DMS53 treated with DMSO at 0.1 percent for 48 hours (cell line): ENCODE measurements at regions not wholly inside any gene's neighbourhood (a gene's known extent, or its start where the extent isn't known, plus 50 kb on each side); places are given as distances from the start of the nearest gene placed in this dataset.

Experiments used
- DNase-seq: peaks from one replicate; lab custom pipeline; 2025; ENCODE audit not compliant: unreplicated experiment; lab: John Stamatoyannopoulos, UW

GRCh38 chr1:38270849-38271633 is 224.4 kb upstream of the POU3F1 start:
- no peak for DNase-seq

GRCh38 chr1:38269923-38270848 is 223.6 kb upstream of the POU3F1 start:
- DNase-seq, result no peak

DNA sequence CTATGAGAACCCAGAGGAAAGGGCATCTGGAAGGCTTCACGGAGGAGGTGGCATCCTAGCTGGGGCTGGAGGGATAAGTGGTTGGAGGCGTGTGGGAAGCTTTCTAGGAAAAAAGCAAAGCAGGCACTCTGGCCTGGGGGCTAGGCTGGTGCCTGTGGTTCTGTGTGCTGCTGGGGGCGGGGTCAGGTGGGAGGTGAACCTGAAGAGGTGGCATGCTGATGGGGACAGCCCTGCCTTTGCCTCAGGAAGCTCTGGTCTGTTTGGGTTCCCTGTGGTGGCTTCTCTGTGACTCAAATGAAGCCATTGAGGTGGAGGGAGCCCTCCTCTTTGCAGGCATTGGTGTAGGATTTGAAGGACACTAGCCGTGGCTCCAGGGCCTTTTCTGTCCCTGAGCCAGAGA is 221.6 kb upstream of the POU3F1 start:
- DNase-seq, result no peak

GRCh38 chr1:38267037-38268036 is 220.7 kb upstream of the POU3F1 start:
- no peak for DNase-seq

- DNase-seq, result no peak
Observed at GRCh38 chr1:38266197-38266520, 219.6 kb upstream of the POU3F1 start.

DNA sequence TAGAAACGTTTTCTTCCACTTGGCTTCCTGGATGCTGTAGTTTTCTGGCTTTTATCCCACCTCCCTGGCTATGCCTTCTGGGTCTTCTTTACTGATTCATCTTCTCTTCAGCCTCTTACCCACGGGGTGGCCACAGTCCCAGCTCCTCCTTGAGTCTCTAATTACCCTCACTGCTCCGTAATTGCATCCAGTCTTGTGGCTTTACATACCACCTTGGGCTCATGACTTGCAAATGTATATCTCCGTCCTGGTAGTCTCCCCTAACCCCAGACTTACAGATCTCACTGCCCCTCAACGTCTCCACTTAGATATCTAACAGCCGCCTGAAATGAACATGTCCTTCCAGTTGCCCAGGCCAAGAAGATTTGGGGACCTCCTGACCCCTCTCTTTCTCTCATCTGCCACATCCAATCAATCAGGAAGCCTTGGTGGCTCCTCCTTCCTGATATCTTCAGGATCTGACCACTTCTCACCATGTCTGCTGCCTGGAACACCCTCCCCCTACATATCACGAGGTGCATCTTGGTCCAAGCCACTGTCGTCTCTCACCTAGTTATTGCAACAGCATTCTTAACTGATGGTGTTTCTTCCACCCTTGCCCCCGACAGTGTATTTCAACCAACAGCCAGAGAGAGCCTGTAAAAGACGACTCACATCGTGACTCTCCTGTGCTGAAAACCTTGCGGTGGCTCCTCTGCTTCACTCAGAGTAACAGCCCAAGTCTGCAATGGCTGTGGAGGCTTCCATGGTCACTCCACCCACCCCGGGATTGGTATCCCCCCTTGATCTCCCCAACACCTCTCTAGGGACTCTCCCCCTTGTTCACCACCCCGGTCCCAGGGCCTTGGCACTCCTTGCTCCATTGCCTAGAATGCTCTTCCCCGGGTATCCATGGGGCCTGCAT is 219.0 kb upstream of the POU3F1 start:
- no peak for DNase-seq

DNA sequence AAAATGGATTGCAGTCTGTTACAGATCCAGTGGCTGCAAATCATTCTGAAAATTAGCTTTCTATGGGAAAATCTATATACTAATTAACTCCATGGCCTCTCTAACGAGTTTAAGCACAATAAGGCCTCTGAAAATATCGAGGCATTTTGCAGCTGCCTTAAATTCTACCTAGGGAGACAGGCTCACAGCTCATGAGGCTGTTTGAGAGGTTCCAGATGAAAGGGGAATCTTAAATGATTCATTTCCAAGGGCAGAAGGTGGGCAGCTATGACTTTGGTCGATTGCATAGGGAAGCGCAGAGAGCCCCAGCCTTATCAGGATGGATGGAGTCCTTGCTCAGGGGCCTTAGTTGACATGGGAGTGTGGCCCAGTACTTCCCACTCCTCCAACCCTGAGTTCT is 216.8 kb upstream of the POU3F1 start:
- DNase-seq, result no peak

DNA sequence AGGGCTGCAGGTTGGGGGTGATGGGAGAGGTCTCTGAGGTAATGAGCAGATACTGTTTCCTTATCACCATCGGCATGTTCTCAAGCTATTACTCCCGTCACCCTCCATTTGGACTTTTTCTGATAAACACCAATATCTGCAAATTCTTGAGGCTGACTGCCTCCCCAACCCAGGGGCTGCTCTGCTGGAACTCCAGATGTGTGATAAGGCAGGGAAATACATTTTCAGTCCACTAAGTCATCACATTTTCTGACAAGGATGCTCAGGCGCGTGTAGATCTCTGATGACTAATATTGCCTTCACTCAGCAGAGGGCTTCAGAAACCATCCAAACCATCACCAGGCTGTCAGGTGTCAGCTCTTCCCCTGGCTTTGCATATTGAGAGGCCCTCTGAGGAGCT is 215.0 kb upstream of the POU3F1 start:
- DNase-seq, result no peak

DNA sequence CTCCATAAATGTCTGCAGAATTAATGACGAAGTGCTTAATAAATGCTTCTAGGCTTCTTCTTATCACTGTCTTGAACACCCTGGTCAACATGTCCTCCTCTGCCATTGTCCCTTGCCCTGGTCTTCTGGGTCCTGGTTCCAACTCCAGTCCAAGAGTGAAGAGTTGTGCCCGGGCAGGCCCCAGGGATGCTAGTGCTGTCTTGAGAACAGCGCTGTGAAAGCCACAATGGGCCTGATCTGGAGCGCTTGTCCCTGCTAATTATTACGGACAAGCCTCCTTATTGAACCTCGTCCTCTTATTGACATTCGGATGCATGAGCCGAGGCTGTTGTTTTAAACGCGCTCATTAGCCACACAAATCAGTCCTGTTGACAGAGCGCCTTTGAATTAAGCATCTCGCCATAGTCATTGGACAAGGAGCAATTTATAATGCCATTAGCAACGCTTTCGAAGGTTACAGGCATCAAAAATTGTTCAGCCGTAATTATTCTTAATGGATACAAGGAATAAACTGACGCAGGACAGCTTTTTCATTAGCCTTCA is 211.6 kb upstream of the POU3F1 start:
- no peak for DNase-seq

DNA sequence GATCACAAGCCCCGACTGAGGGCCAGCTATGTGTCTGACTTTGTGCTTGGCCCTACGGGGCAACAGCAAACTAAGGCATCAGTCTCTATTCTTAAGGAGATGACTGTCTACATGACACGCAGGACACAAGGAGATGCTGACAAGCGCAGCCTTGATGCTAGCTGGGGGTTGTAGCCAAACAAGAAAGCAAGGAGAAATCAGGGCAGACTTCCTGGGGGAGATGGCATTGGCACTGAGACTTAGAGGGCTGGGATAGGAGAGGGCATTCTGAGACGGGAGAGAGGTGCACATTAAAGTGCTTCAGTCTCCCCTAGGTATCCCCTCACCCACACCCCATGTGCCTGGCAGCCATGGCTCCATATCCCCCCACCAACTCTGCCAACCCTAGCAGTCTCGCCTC is 210.8 kb upstream of the POU3F1 start:
- DNase-seq, result no peak

- no peak for DNase-seq
Observed at GRCh38 chr1:38256072-38256471, 209.5 kb upstream of the POU3F1 start.

- no peak for DNase-seq
Observed at GRCh38 chr1:38253314-38253713, 206.7 kb upstream of the POU3F1 start.

- DNase-seq, result no peak
Observed at GRCh38 chr1:38250356-38250755, 203.8 kb upstream of the POU3F1 start.

GRCh38 chr1:38249001-38249400 is 202.4 kb upstream of the POU3F1 start:
- DNase-seq, result no peak

DNA sequence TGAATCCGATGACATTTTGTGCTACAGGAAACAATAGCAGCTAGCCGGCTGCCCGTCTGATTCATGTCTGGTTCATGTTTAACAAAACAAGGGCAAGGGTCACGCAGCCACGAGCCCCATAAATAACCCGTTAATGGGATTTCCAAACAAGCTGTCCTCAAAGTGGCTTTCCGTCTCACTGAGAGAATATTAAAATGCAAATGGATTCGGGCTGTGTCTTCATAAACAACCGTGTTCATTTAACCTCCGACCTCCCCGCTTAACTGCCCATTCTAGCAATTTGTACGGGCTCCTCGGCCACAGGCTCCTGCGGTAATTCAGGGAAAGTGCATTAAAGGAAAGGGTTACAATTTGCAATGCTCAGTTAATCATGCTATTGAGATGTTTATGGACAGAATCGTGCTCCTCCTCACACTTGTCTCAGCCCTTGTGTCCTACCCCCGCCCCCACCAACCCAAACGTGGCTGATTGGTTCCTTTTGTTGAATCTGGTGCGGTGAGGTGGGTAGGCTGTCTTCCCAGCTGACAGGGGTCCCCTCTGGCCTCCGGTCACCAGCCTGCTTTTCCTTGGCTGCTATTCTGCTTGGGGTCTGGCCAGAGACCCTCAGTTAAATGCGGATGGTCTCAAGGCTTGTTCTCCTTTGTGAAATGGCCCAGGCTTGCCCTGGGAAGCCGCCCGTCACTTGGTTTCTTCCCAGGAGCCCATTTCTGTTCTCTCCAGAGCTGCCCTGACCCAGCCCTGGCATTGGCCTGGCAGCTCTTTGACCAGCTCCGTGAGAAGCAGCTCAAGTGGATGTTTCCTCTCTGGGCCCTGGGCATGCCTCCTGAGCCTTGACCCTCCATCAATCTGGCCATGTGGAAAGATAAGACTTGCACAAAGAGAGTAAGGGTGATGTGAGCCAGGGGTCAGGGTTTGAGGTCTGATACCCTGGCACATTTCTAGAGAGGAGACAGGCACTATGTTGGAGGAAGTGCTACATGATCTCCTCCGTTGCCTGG is 200.7 kb upstream of the POU3F1 start:
- DNase-seq, result no peak

DNA sequence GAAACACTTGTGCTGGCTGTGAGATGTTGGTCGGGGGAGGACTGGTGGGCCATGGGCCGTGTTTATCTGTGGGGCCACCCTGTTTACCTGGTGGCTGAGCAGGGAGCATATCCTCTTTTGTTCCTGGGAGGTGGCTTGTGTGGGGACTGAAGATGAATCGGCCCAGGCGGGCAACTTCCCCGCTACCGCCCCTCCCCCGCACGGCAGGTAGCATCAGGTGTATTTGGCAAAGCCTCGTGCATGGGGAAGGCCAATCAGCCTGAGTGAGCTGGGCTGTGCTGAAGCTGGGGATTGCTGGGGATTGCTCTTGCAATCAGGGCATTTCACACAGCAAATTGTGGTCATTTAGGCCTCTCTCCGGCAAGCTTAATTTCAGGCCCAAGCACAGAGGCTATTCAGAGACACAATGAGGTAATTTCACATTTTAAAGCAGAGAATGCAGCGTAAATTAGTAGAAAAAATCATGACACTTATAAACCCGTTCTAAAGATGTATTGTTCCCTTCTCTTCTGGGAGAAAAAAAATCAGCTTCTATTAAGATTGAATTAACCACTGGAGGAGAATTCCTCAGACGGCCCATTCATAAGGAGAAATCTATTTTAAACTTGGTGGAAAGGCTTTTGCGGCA is 197.7 kb upstream of the POU3F1 start:
- DNase-seq, result no peak

GRCh38 chr1:38243106-38243505 is 196.5 kb upstream of the POU3F1 start:
- no peak for DNase-seq

DNA sequence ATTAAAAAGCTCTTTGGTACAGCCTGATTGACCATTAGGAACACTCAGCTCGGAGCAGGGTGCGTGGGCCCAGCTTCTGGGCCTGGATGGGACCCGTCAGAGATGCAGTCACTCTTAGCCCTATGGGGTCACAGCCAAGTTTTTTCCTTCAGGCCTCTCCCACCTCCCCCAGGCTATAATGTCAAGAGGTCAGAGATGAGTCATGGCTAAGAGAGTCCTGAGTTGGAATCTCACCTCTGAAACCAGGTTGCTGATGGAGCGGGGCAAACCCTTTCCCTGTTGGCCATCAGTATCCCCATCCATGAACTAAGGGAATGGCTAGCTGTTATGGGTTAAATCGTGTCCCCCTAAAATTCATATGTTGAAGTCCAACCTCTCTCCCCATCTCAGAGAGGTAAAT is 195.9 kb upstream of the POU3F1 start:
- no peak for DNase-seq
